GM18517 (cell line): ENCODE measurements at regions not wholly inside any gene's neighbourhood (a gene's known extent, or its start where the extent isn't known, plus 50 kb on each side); places are given as distances from the start of the nearest gene placed in this dataset.

Source experiments
- ATAC-seq: cut with Tn5 transposase; IDR thresholded peaks from one replicate; pipeline ENCODE4 v1.9.1; 2021; ENCODE audit warnings: mild to moderate bottlenecking, moderate library complexity; ENCODE audit not compliant: unreplicated experiment

- no peak for ATAC-seq
Measured at GRCh38 chr3:72316501-72317279, 531.6 kb downstream of the SHQ1 start.

- no peak for ATAC-seq
Measured at GRCh38 chr3:72313308-72313707, 528.4 kb upstream of the PROK2 start.

GRCh38 chr3:72312339-72312738, 527.4 kb upstream of the PROK2 start:
- no peak for ATAC-seq

- no peak for ATAC-seq
Measured at GRCh38 chr3:72311425-72311824, 526.5 kb upstream of the PROK2 start.

- ATAC-seq = peak; percentile 95
Measured at GRCh38 chr3:72310419-72311380, 525.8 kb upstream of the PROK2 start.

- ATAC-seq = no peak
Measured at GRCh38 chr3:72309661-72310418, 524.9 kb upstream of the PROK2 start.

GRCh38 chr3:72308641-72309040, 523.7 kb upstream of the PROK2 start:
- no peak for ATAC-seq

GRCh38 chr3:72307438-72308115, 522.6 kb upstream of the PROK2 start:
- ATAC-seq = no peak

GRCh38 chr3:72306800-72307341, 521.9 kb upstream of the PROK2 start:
- ATAC-seq = no peak

GRCh38 chr3:72303926-72304325, 519.0 kb upstream of the PROK2 start:
- no peak for ATAC-seq

GRCh38 chr3:72301779-72302178, 516.8 kb upstream of the PROK2 start:
- no peak for ATAC-seq

GRCh38 chr3:72300621-72301020, 515.7 kb upstream of the PROK2 start:
- no peak for ATAC-seq

- ATAC-seq = no peak
Measured at GRCh38 chr3:72299823-72300222, 514.9 kb upstream of the PROK2 start.

GRCh38 chr3:72299321-72299802, 514.4 kb upstream of the PROK2 start:
- ATAC-seq = no peak

GRCh38 chr3:72298201-72299152, 513.5 kb upstream of the PROK2 start:
- ATAC-seq = no peak

GRCh38 chr3:72297481-72297880, 512.5 kb upstream of the PROK2 start:
- no peak for ATAC-seq

- no peak for ATAC-seq
Measured at GRCh38 chr3:72296477-72297111, 511.6 kb upstream of the PROK2 start.

GRCh38 chr3:72295962-72296450, 511.1 kb upstream of the PROK2 start:
- ATAC-seq = no peak
